ENCODE measurements at regions not wholly inside any gene's neighbourhood (a gene's known extent, or its start where the extent isn't known, plus 50 kb on each side); places are given as distances from the start of the nearest gene placed in this dataset.

DNA sequence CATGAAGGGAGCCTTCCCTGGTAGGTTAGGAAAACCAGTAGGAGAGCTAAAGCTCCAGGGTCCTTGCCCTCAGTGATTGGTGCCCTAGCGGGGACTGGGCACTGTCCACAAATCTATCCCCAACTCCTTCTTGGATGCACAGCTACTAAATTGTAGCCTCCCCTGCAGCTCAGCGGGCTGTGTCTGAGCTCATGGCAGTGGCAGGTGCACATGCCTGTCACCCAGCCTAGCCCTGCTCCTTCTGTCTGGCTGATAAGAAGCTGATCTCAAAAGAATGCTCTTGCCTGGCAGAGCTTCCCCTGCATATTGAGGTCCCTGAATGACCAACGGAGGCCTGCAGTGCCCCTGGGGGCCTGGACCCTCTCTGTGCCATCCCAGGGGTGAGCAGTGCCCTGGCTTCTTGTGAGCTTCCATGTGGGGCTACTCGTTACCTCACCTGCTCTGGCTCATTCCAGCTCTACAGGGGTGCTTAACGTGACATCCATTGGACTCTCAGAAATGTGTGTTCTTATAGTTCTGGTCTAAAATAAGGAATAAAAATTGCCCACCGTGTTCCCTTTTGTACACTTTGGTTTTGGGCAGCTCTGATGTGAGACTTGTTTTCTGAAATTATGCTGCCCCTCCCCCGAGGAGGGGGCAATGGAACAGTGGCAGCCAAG is 59.8 kb upstream of the ANTXRL start:
- Mint-ChIP-seq H3K36me3 (ENCODE audit: low read depth) (no peaks in the 10 kb centered on the region; the same call in 2 of the 3 replicates), H3K4me1 (peaks cover 9% of the 10 kb centered on the region), H3K4me3 (no peak overlapping the region), H3K27me3 (ENCODE audit: insufficient read depth, low read depth, poor library complexity) (peaks cover 11% of the 10 kb centered on the region), H3K27ac (no peak overlapping the region), H3K9me3 (peaks cover 4% of the 10 kb centered on the region; the same call in 2 of the 3 replicates)
- Histone ChIP-seq H4K20me1 (replicated peaks; ENCODE audit: insufficient read depth) (no peaks in the 10 kb centered on the region), H2AFZ (no peak overlapping the region), H3K27me3 (ENCODE audit: insufficient read depth) (no peaks in the 10 kb centered on the region), H3K9me2 (ENCODE audit: insufficient read depth) (peaks cover 6% of the 10 kb centered on the region; the same call in 1 of the 2 replicates), H3F3A (replicated peaks; ENCODE audit: low read depth) (no peaks in the 10 kb centered on the region), H3K27ac (ENCODE audit: low read depth) (no peak overlapping the region), H3K4me3 (no peak overlapping the region), H3K4me2 (no peak overlapping the region), H3K4me1 (ENCODE audit: insufficient read depth) (0 out of 2 replicates have a peak, but pooled peaks cover 5% of the 10 kb centered on the region), H3K36me3 (ENCODE audit: insufficient read depth) (no peaks in the 10 kb centered on the region), H3K79me2 (replicated peaks; ENCODE audit: insufficient read depth) (no peaks in the 10 kb centered on the region)
- TF ChIP-seq, protein P1, sequence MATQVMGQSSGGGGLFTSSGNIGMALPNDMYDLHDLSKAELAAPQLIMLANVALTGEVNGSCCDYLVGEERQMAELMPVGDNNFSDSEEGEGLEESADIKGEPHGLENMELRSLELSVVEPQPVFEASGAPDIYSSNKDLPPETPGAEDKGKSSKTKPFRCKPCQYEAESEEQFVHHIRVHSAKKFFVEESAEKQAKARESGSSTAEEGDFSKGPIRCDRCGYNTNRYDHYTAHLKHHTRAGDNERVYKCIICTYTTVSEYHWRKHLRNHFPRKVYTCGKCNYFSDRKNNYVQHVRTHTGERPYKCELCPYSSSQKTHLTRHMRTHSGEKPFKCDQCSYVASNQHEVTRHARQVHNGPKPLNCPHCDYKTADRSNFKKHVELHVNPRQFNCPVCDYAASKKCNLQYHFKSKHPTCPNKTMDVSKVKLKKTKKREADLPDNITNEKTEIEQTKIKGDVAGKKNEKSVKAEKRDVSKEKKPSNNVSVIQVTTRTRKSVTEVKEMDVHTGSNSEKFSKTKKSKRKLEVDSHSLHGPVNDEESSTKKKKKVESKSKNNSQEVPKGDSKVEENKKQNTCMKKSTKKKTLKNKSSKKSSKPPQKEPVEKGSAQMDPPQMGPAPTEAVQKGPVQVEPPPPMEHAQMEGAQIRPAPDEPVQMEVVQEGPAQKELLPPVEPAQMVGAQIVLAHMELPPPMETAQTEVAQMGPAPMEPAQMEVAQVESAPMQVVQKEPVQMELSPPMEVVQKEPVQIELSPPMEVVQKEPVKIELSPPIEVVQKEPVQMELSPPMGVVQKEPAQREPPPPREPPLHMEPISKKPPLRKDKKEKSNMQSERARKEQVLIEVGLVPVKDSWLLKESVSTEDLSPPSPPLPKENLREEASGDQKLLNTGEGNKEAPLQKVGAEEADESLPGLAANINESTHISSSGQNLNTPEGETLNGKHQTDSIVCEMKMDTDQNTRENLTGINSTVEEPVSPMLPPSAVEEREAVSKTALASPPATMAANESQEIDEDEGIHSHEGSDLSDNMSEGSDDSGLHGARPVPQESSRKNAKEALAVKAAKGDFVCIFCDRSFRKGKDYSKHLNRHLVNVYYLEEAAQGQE (IDR thresholded peaks at IDR 0.05; ENCODE audit: unreplicated experiment) = no peak
- no peak for TF ChIP-seq CREB1 (CRISPR knock-in tag; IDR thresholded peaks at IDR 0.05; ENCODE audit: low read depth)
- no peak for TF ChIP-seq EZH2 (IDR thresholded peaks at IDR 0.05; ENCODE audit: low read depth, unreplicated experiment)
- TF ChIP-seq NANOG (IDR thresholded peaks at IDR 0.05; ENCODE audit: borderline replicate concordance) = no peak
- TF ChIP-seq ETS1 (IDR thresholded peaks at IDR 0.05) = no peak
- no peak for TF ChIP-seq ZNF462 (CRISPR knock-in tag; IDR thresholded peaks at IDR 0.05)
- no peak for TF ChIP-seq JUNB (IDR thresholded peaks at IDR 0.05; ENCODE audit: unreplicated experiment)
- TF ChIP-seq ZNF331 (CRISPR knock-in tag; IDR thresholded peaks at IDR 0.05; ENCODE audit: low read depth) = no peak
- no peak for TF ChIP-seq STAT1 (IDR thresholded peaks at IDR 0.05; ENCODE audit: unreplicated experiment)
- no peak for TF ChIP-seq POLR2AphosphoS5 (IDR thresholded peaks at IDR 0.05; ENCODE audit: low read depth)
- no peak for TF ChIP-seq CTCF (conservative IDR thresholded peaks at IDR 0.05; ENCODE audit: low read depth in 2 of 2)
- TF ChIP-seq ZNF114 (CRISPR knock-in tag; IDR thresholded peaks at IDR 0.05) = no peak
- no peak for TF ChIP-seq EZH2phosphoT487 (IDR thresholded peaks at IDR 0.05; ENCODE audit: unreplicated experiment)
- no peak for ATAC-seq
- no peak for DNase-seq (ENCODE audit: low spot score)

Measured in GM23338 (cell line).